Skeletal muscle tissue (tissue), 3 donors: ENCODE measurements at regions not wholly inside any gene's neighbourhood (a gene's known extent, or its start where the extent isn't known, plus 50 kb on each side); places are given as distances from the start of the nearest gene placed in this dataset.
"Not testable (repeated sequence)": the region's sequence is repeated elsewhere in the genome, so short reads cannot be mapped to it uniquely, and the experiment has no call there.

Experiments used
- H3K27ac ChIP-seq: one replicate; pipeline ENCODE4 v1.7.0; 2013; ENCODE audit warnings: mild to moderate bottlenecking, low read depth, low read length, inconsistent platforms
- H3K27me3 ChIP-seq, 3 donors: one replicate each; pipeline ENCODE4 v1.7.0; 2013; ENCODE audit warnings: low read length in 3 of 3; ENCODE audit not compliant: control insufficient read depth in 3 of 3, insufficient read depth in 3 of 3
- H3K36me3 ChIP-seq, 3 donors: one replicate each; pipeline ENCODE4 v1.7.0; 2013; ENCODE audit warnings: low read length in 3 of 3; ENCODE audit not compliant: control insufficient read depth in 3 of 3, insufficient read depth in 3 of 3
- H3K4me1 ChIP-seq, 3 donors: one replicate each; pipeline ENCODE4 v1.7.0; 2013; ENCODE audit warnings: low read length in 3 of 3, mild to moderate bottlenecking in 3 of 3; ENCODE audit not compliant: control insufficient read depth in 3 of 3, insufficient read depth in 3 of 3
- H3K4me3 ChIP-seq, 3 donors: one replicate each; pipeline ENCODE4 v1.7.0; 2013; ENCODE audit warnings: low read length in 3 of 3
- H3K9ac ChIP-seq, 3 donors: one replicate each; pipeline ENCODE4 v1.7.0; 2013; ENCODE audit warnings: low read length in 3 of 3, mild to moderate bottlenecking in 3 of 3, moderate library complexity in 2 of 3, low read depth in 1 of 3
- H3K9me3 ChIP-seq, 3 donors: one replicate each; pipeline ENCODE4 v1.7.0; 2013; ENCODE audit warnings: low read length in 3 of 3; ENCODE audit not compliant: control insufficient read depth in 3 of 3
- donor health status: Osteomylitis.

GRCh38 chr7:156504006-156504405, 136.6 kb upstream of the RNF32 start:
- no peaks in the 10 kb centered on the region for H3K27me3 ChIP-seq

GRCh38 chr7:156503196-156503595, 137.4 kb upstream of the RNF32 start:
- Histone ChIP-seq H3K4me3 (no peak overlapping the region), H3K4me1 (no peaks in the 10 kb centered on the region), H3K9ac (no peak overlapping the region), H3K27ac (no peak overlapping the region), H3K27me3 (no peaks in the 10 kb centered on the region), H3K9me3 (peaks cover 0 to 9% (median 0%) of the 10 kb centered on the region in 3 donors), H3K36me3 (no peaks in the 10 kb centered on the region)

More at GRCh38 chr7:156504006-156504405, 136.6 kb upstream of the RNF32 start:
- Histone ChIP-seq H3K4me1 (no peaks in the 10 kb centered on the region), H3K9ac (no peak overlapping the region), H3K4me3 (no peak overlapping the region), H3K36me3 (no peaks in the 10 kb centered on the region), H3K9me3 (peaks cover 0 to 8% (median 0%) of the 10 kb centered on the region in 3 donors), H3K27ac (no peak overlapping the region)

GRCh38 chr7:156501815-156502214, 138.8 kb upstream of the RNF32 start:
- H3K4me1 ChIP-seq, H3K27ac ChIP-seq, H3K27me3 ChIP-seq, H3K9ac ChIP-seq, H3K9me3 ChIP-seq, H3K4me3 ChIP-seq, H3K36me3 ChIP-seq: not testable (repeated sequence)

- no peaks in the 10 kb centered on the region for H3K36me3 ChIP-seq
- H3K9me3 ChIP-seq = peaks cover 0 to 7% (median 0%) of the 10 kb centered on the region in 3 donors
- no peak overlapping the region for H3K9ac ChIP-seq
- H3K4me1 ChIP-seq = no peaks in the 10 kb centered on the region
- no peak overlapping the region for H3K4me3 ChIP-seq
- H3K27ac ChIP-seq = no peak overlapping the region
- H3K27me3 ChIP-seq = peaks cover 0 to 2% (median 0%) of the 10 kb centered on the region in 3 donors
These were observed 141.2 kb upstream of the RNF32 start for GRCh38 chr7:156499247-156499881.

GRCh38 chr7:156497776-156498509, 142.6 kb upstream of the RNF32 start:
- no peaks in the 10 kb centered on the region for H3K36me3 ChIP-seq
- peaks cover 0 to 2% (median 0%) of the 10 kb centered on the region in 3 donors for H3K27me3 ChIP-seq
- no peak overlapping the region for H3K4me3 ChIP-seq
- no peaks in the 10 kb centered on the region for H3K4me1 ChIP-seq
- peaks cover 0 to 7% (median 0%) of the 10 kb centered on the region in 3 donors for H3K9me3 ChIP-seq
- H3K27ac ChIP-seq = no peak overlapping the region
- H3K9ac ChIP-seq = no peak overlapping the region

GRCh38 chr7:156496865-156497264, 143.7 kb upstream of the RNF32 start:
- Histone ChIP-seq H3K9ac (no peak overlapping the region), H3K27me3 (peaks cover 0 to 2% (median 0%) of the 10 kb centered on the region in 3 donors), H3K27ac (no peak overlapping the region), H3K4me3 (no peak overlapping the region), H3K9me3 (peaks cover 0 to 7% (median 0%) of the 10 kb centered on the region in 3 donors), H3K36me3 (no peaks in the 10 kb centered on the region), H3K4me1 (no peaks in the 10 kb centered on the region)

- Histone ChIP-seq H3K9me3 (peaks cover 0 to 7% (median 0%) of the 10 kb centered on the region in 3 donors), H3K4me3 (no peak overlapping the region), H3K27me3 (peaks cover 0 to 2% (median 0%) of the 10 kb centered on the region in 3 donors), H3K4me1 (no peaks in the 10 kb centered on the region), H3K36me3 (no peaks in the 10 kb centered on the region), H3K27ac (no peak overlapping the region), H3K9ac (no peak overlapping the region)
These were observed 144.2 kb upstream of the RNF32 start for GRCh38 chr7:156496363-156496769.

GRCh38 chr7:156494960-156495359, 145.6 kb upstream of the RNF32 start:
- Histone ChIP-seq H3K9ac (no peak overlapping the region), H3K36me3 (no peaks in the 10 kb centered on the region), H3K9me3 (peaks cover 0 to 4% (median 0%) of the 10 kb centered on the region in 3 donors), H3K4me1 (no peaks in the 10 kb centered on the region), H3K4me3 (no peak overlapping the region), H3K27ac (no peak overlapping the region), H3K27me3 (peaks cover 0 to 2% (median 0%) of the 10 kb centered on the region in 3 donors)

- Histone ChIP-seq H3K27me3 (peaks cover 0 to 2% (median 0%) of the 10 kb centered on the region in 3 donors), H3K27ac (no peak overlapping the region), H3K4me3 (no peak overlapping the region), H3K9ac (no peak overlapping the region), H3K4me1 (no peaks in the 10 kb centered on the region), H3K9me3 (peaks cover 0 to under 1% (median 0%) of the 10 kb centered on the region in 3 donors), H3K36me3 (no peaks in the 10 kb centered on the region)
These were observed 146.6 kb upstream of the RNF32 start for GRCh38 chr7:156493942-156494341.

- Histone ChIP-seq H3K9me3 (no peaks in the 10 kb centered on the region), H3K27me3 (peaks cover 0 to 5% (median 0%) of the 10 kb centered on the region in 3 donors), H3K4me3 (no peak overlapping the region), H3K36me3 (no peaks in the 10 kb centered on the region), H3K9ac (no peak overlapping the region), H3K4me1 (no peaks in the 10 kb centered on the region), H3K27ac (no peak overlapping the region)
These were observed 148.4 kb upstream of the RNF32 start for GRCh38 chr7:156492170-156492569.
